Psoas muscle (tissue), 7 donors: ENCODE measurements at regions not wholly inside any gene's neighbourhood (a gene's known extent, or its start where the extent isn't known, plus 50 kb on each side); places are given as distances from the start of the nearest gene placed in this dataset.

Experiments used
- ATAC-seq, 4 donors: fragments of 200-7000 bp; cut with Tn5 transposase; one replicate each; pipeline ENCODE4 v1.9.1; 2020; ENCODE audit warnings: moderate library complexity in 3 of 4, mild to moderate bottlenecking in 2 of 4
- DNase-seq, 2 donors: peaks; one replicate each; pipeline ENCODE4 v3.0.0-alpha.2; 2020
- H3K27ac ChIP-seq: fragments of 200-600 bp; one replicate; pipeline ENCODE4 v1.8.0; 2022
- H3K27me3 ChIP-seq, 3 donors: fragments of 200-600 bp in 1 of 3; one replicate each; pipeline versions ENCODE4 v1.6.1 to v1.8.0; 2013 to 2022; ENCODE audit warnings: low read length in 2 of 3, mild to moderate bottlenecking in 2 of 3, moderate library complexity in 1 of 3; ENCODE audit not compliant: insufficient read depth in 3 of 3
- H3K36me3 ChIP-seq, 2 donors: fragments of 200-600 bp in 1 of 2; one replicate each; pipeline versions ENCODE4 v1.6.1 to v1.8.0; 2013 to 2022; ENCODE audit warnings: low read depth in 1 of 2, mild to moderate bottlenecking in 1 of 2, moderate library complexity in 1 of 2; ENCODE audit not compliant: insufficient read depth in 1 of 2
- H3K4me1 ChIP-seq: fragments of 200-600 bp; one replicate; pipeline ENCODE4 v1.8.0; 2022
- H3K4me3 ChIP-seq: fragments of 200-600 bp; one replicate; pipeline ENCODE4 v1.8.0; 2022; ENCODE audit warnings: mild to moderate bottlenecking
- H3K9me3 ChIP-seq: fragments of 200-600 bp; one replicate; pipeline ENCODE4 v1.8.0; 2022
- WGBS, 3 donors: extraction: QIAGEN DNeasy Blood & Tissue Kit; methylation state at CpG; one replicate each; pipeline versions ENCODE4 v1.1.6 to v1.1.7; 2013; 5-methylcytosine and 5-hydroxymethylcytosine counted together
- intact Hi-C, 2 donors: fragments of 100-400 bp; cut with DNase I; formaldehyde crosslinking; loops; one replicate each; pipeline versions ENCODE4 v1.11.0 to v1.14.2; 2022
- TF ChIP-seq, protein P1 (sequence below): fragments of 200-600 bp; IDR thresholded peaks from one replicate; pipeline ENCODE4 v1.8.0; 2022; ENCODE audit warnings: antibody characterized with exemption
- donor health status: healthy with polysubstance abuse.
- donor health status: DM: no; HTN: no; CAD: no; lungs with moderate emphysema.
- donor health status: Bipolar disorder and iron deficiency.
- donor health status: healthy.
- donor health status: DM: yes; HTN: yes; CAD: no.
- donor health status: DM: no; HTN: no; CAD: no.
- donor health status: DM: yes; HTN: yes; CAD: no.

DNA sequence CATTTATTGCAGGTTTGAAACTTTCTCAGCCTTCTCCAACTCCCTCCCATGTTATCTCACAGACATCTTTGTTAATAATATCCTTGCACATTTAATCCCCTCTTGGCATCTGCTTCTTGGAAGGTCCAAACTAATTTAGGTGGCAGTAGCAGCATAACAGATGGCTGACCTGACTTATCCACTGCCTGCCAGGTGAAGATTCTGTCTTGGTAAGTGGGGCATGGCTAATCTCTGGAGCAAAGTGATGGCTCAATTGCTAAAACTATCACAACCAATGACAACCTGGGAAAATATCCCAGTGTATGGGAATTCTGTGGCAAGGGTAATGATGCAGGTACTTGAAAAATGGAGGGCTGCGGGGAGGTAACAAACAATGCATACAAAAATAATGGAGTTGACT lies 58.2 kb upstream of the ALG10B start:
- H3K27ac ChIP-seq = no peak overlapping the region
- intact Hi-C loops = no loop called here
- no peak for ATAC-seq
- no peak overlapping the region for H3K4me3 ChIP-seq
- no peaks in the 10 kb centered on the region for H3K4me1 ChIP-seq
- no peaks in the 10 kb centered on the region for H3K36me3 ChIP-seq
- DNase-seq = no peak
- H3K9me3 ChIP-seq = no peaks in the 10 kb centered on the region
- no peaks in the 10 kb centered on the region for H3K27me3 ChIP-seq
- 72 to 86% (median 85%) methylated on average over 1 of the region's 1 CpG for WGBS, 3 donors
- TF ChIP-seq, protein P1, sequence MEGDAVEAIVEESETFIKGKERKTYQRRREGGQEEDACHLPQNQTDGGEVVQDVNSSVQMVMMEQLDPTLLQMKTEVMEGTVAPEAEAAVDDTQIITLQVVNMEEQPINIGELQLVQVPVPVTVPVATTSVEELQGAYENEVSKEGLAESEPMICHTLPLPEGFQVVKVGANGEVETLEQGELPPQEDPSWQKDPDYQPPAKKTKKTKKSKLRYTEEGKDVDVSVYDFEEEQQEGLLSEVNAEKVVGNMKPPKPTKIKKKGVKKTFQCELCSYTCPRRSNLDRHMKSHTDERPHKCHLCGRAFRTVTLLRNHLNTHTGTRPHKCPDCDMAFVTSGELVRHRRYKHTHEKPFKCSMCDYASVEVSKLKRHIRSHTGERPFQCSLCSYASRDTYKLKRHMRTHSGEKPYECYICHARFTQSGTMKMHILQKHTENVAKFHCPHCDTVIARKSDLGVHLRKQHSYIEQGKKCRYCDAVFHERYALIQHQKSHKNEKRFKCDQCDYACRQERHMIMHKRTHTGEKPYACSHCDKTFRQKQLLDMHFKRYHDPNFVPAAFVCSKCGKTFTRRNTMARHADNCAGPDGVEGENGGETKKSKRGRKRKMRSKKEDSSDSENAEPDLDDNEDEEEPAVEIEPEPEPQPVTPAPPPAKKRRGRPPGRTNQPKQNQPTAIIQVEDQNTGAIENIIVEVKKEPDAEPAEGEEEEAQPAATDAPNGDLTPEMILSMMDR = no peak
